Subcutaneous abdominal adipose tissue (tissue), 5 donors: ENCODE measurements at regions not wholly inside any gene's neighbourhood (a gene's known extent, or its start where the extent isn't known, plus 50 kb on each side); places are given as distances from the start of the nearest gene placed in this dataset.
"Not testable (repeated sequence)": the region's sequence is repeated elsewhere in the genome, so short reads cannot be mapped to it uniquely, and the experiment has no call there.

Experiments
- H3K27ac ChIP-seq: one replicate; pipeline ENCODE4 v1.7.0; 2013; ENCODE audit warnings: low read depth, mild to moderate bottlenecking, inconsistent platforms, low read length, moderate library complexity
- H3K27me3 ChIP-seq, 5 donors: one replicate each; pipeline ENCODE4 v1.7.0; 2013; ENCODE audit warnings: low read length in 5 of 5, inconsistent platforms in 1 of 5; ENCODE audit not compliant: control insufficient read depth in 5 of 5, insufficient read depth in 4 of 5
- H3K36me3 ChIP-seq, 5 donors: one replicate each; pipeline ENCODE4 v1.7.0; 2013; ENCODE audit warnings: low read length in 5 of 5; ENCODE audit not compliant: control insufficient read depth in 5 of 5, insufficient read depth in 5 of 5
- H3K4me1 ChIP-seq, 5 donors: one replicate each; pipeline ENCODE4 v1.7.0; 2013; ENCODE audit warnings: low read length in 5 of 5, mild to moderate bottlenecking in 3 of 5, moderate library complexity in 1 of 5; ENCODE audit not compliant: control insufficient read depth in 5 of 5, insufficient read depth in 5 of 5
- H3K4me3 ChIP-seq, 5 donors: one replicate each; pipeline ENCODE4 v1.7.0; 2013; ENCODE audit warnings: low read length in 5 of 5, low read depth in 1 of 5
- H3K9ac ChIP-seq, 5 donors: one replicate each; pipeline ENCODE4 v1.7.0; 2013; ENCODE audit warnings: low read length in 5 of 5, mild to moderate bottlenecking in 4 of 5, moderate library complexity in 3 of 5
- H3K9me3 ChIP-seq, 5 donors: one replicate each; pipeline ENCODE4 v1.7.0; 2013; ENCODE audit warnings: low read length in 5 of 5; ENCODE audit not compliant: control insufficient read depth in 5 of 5
- donor health status: healthy.
- donor health status: healthy.
- donor health status: healthy.
- donor health status: healthy.
- donor health status: healthy.

DNA sequence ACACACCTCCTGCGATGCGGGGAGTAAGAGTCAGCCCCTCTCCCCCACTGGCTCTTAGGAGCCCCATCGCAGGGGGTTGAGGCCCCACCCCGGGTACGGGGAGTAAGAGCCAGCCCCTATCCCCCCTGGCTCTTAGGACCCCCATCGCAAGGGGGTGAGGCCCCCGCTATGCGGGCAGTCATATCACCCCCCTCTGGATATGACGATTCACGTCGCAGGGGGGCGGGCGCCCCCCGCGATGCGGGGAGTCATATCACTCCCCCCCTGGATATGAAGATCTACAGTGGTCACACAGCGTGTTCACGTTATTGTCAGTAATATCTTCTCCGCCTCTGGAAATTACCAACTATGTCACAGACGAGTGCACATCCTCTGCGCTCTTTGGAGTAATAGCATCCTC lies 61.1 kb downstream of the DEFB131A start:
- not testable (repeated sequence) for H3K27me3 ChIP-seq, H3K4me3 ChIP-seq, H3K9me3 ChIP-seq, H3K27ac ChIP-seq, H3K36me3 ChIP-seq, H3K4me1 ChIP-seq, H3K9ac ChIP-seq

GRCh38 chr4:9506672-9507071 lies 62.5 kb downstream of the DEFB131A start:
- H3K9ac ChIP-seq, H3K4me3 ChIP-seq, H3K27ac ChIP-seq, H3K36me3 ChIP-seq, H3K4me1 ChIP-seq, H3K27me3 ChIP-seq, H3K9me3 ChIP-seq: not testable (repeated sequence)

DNA sequence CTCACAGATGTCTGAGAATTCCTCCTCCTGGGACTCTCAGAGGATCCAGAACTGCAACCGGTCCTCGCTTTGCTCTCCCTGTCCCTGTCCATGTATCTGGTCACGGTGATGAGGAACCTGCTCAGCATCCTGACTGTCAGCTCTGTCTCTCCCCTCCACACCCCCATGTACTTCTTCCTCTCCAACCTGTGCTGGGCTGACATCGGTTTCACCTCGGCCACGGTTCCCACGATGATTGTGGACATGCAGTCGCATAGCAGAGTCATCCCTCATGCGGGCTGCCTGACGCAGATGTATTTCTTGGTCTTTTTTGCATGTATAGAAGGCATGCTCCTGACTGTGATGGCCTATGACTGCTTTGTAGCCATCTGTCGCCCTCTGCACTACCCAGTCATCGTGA lies 68.7 kb downstream of the DEFB131A start:
- H3K9ac ChIP-seq, H3K9me3 ChIP-seq, H3K36me3 ChIP-seq, H3K4me1 ChIP-seq, H3K27me3 ChIP-seq, H3K27ac ChIP-seq, H3K4me3 ChIP-seq: not testable (repeated sequence)

DNA sequence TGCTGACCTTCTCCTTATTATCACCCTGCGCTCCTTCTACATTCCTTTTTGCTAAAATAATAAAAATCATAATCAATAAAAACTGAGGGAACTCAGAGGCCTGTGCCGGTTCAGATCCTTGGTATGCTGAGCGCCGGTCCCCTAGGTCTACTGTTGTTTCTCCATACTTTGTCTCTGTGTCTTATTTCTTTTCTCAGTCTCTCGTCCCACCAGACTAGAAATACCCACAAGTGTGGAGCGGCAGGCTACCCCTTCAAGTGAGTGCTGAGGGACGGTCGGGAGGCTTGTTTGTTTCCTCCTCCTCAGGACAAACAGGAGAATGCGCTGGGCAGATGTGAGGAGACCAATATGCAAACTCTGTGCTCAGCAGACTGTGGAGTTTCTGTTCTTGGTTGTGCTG lies 75.4 kb downstream of the DEFB131A start:
- not testable (repeated sequence) for H3K9me3 ChIP-seq, H3K27ac ChIP-seq, H3K4me1 ChIP-seq, H3K4me3 ChIP-seq, H3K9ac ChIP-seq, H3K36me3 ChIP-seq, H3K27me3 ChIP-seq

DNA sequence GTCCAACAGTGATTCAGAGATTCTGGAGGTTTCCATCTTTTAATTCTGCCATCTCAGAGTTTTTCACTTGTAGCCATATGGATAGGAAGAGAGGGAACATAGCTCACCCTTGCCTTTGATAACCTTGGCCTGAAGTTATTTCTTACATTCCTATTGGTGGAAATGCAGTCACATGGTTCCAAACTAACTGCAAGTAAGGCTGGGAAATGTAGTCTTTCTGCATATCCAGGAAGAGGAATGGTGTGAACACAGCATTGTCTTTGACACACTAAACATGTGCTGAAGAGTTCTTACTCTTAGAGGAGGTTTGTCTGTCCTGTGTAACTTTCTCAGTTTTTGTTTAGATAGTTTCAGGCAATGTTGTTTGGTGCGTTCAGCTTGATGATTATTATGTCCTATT lies 78.7 kb downstream of the DEFB131A start:
- not testable (repeated sequence) for H3K27me3 ChIP-seq, H3K9me3 ChIP-seq, H3K27ac ChIP-seq

GRCh38 chr4:9524406-9524805 lies 80.2 kb downstream of the DEFB131A start:
- not testable (repeated sequence) for H3K4me1 ChIP-seq, H3K27ac ChIP-seq, H3K9ac ChIP-seq, H3K36me3 ChIP-seq, H3K27me3 ChIP-seq, H3K9me3 ChIP-seq, H3K4me3 ChIP-seq

More for the DNA sequence above, 78.7 kb downstream of the DEFB131A start:
- not testable (repeated sequence) for H3K4me1 ChIP-seq, H3K36me3 ChIP-seq, H3K9ac ChIP-seq, H3K4me3 ChIP-seq

DNA sequence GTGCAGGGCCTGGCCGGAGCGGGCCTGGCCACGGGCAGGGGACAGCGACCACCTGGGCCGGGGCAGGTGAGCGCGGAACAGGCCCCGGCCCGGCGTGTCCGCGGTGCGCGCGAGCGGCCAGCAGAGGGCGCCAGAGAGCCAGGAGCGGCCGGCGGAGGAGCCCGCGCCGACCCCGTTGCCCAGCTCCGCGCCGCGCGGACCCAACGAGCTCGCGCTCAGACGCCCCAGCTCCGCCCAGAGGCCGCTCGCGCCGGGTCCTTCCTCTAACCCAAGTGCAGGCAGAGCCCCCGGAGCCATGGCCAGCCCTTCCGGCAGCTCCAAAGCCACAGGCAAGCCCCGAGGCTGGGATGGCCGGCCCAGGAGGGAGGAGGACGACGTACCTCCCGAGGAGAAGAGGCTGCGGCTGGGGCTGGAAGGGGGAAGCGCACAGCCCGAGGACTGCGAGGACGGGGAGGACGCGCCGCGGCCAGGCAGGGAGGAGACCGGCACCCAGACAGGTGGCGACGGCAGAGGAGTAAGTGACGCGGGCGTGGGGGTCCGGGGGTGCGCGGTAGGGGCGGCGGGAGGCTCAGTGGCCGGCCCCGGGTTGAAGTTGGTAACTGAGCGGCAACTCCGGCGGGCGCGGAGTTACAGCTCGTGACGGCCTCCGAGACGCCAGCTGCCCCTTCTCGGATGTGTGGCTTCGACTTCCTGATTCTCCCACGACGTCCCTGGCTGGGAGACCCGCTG lies 88.1 kb downstream of the DEFB131A start:
- H3K9ac ChIP-seq, H3K9me3 ChIP-seq, H3K4me1 ChIP-seq, H3K27ac ChIP-seq, H3K36me3 ChIP-seq, H3K27me3 ChIP-seq: not testable (repeated sequence)
- H3K4me3 ChIP-seq, result peak overlapping the region in 4 of 5 donors; percentile 54 to 59 (median 57)

GRCh38 chr4:9532863-9533192 lies 88.6 kb downstream of the DEFB131A start:
- not testable (repeated sequence) for H3K27ac ChIP-seq, H3K9ac ChIP-seq, H3K36me3 ChIP-seq, H3K27me3 ChIP-seq, H3K9me3 ChIP-seq, H3K4me1 ChIP-seq
- peak overlapping the region in 3 of 5 donors; percentile 54 to 59 (median 55) for H3K4me3 ChIP-seq

GRCh38 chr4:9537101-9537500 lies 92.9 kb downstream of the DEFB131A start:
- not testable (repeated sequence) for H3K4me3 ChIP-seq, H3K27ac ChIP-seq, H3K4me1 ChIP-seq, H3K9me3 ChIP-seq, H3K36me3 ChIP-seq, H3K9ac ChIP-seq, H3K27me3 ChIP-seq

DNA sequence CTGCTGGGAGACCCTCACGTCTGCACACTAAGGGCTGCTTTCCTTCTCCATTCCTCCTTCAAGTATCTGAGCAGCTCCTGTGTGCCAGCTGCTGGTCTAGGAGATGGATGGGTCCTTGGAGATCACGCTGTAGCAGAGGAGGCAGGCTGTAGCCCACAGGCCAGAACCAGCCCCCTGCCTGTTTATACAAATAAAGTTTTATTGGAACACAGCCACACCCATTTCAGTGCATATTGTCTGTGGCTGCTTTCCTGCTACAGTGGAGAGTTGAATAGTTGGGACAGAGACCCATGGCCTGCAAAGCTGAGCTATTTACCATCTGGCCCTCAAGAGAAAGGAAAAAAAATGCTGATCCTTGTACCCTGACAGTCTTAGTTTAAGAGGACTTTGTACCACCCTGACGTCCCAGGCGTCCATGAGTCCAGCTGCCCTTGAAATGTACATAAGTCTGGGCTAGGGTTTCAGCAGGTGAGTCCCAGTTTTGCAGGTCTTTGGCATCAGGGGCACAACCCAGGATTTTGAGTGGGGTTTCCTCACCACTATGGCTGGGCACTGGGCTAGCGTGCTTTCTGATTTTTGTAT lies 95.8 kb downstream of the DEFB131A start:
- H3K4me1 ChIP-seq, H3K9ac ChIP-seq, H3K27me3 ChIP-seq, H3K4me3 ChIP-seq, H3K9me3 ChIP-seq, H3K36me3 ChIP-seq, H3K27ac ChIP-seq: not testable (repeated sequence)
